Effector CD8-positive, alpha-beta T cell (primary cell): ENCODE measurements at regions not wholly inside any gene's neighbourhood (a gene's known extent, or its start where the extent isn't known, plus 50 kb on each side); places are given as distances from the start of the nearest gene placed in this dataset.
"Not testable (repeated sequence)": the region's sequence is repeated elsewhere in the genome, so short reads cannot be mapped to it uniquely, and the experiment has no call there.

Experiments
- DNase-seq: peaks from one replicate; lab custom pipeline; 2025; lab: John Stamatoyannopoulos, UW

- no peak for DNase-seq
Observed at GRCh38 chr6:141393405-141394124, 739.2 kb upstream of the GJE1 start.

- DNase-seq = not testable (repeated sequence)
Observed at GRCh38 chr6:141391135-141391534, 741.6 kb upstream of the GJE1 start.

GRCh38 chr6:141388666-141389065 is 744.1 kb upstream of the GJE1 start:
- no peak for DNase-seq

- no peak for DNase-seq
Observed at GRCh38 chr6:141370438-141370837, 762.3 kb upstream of the GJE1 start.

- not testable (repeated sequence) for DNase-seq
Observed at GRCh38 chr6:141366796-141367195, 765.9 kb upstream of the GJE1 start.

GRCh38 chr6:141364694-141365093 is 768.0 kb upstream of the GJE1 start:
- DNase-seq = no peak

- DNase-seq = no peak
Observed at GRCh38 chr6:141364232-141364631, 768.5 kb upstream of the GJE1 start.

- DNase-seq = no peak
Observed at GRCh38 chr6:141361559-141361958, 771.2 kb upstream of the GJE1 start.

GRCh38 chr6:141359953-141360352 is 772.8 kb upstream of the GJE1 start:
- no peak for DNase-seq

- DNase-seq = no peak
Observed at GRCh38 chr6:141354191-141354955, 778.4 kb upstream of the GJE1 start.

GRCh38 chr6:141351721-141352120 is 781.0 kb upstream of the GJE1 start:
- DNase-seq = no peak

- no peak for DNase-seq
Observed at GRCh38 chr6:141349710-141350109, 783.0 kb upstream of the GJE1 start.

GRCh38 chr6:141347906-141348492 is 784.7 kb upstream of the GJE1 start:
- DNase-seq = no peak

- no peak for DNase-seq
Observed at GRCh38 chr6:141347086-141347485, 785.6 kb upstream of the GJE1 start.

- DNase-seq = no peak
Observed at GRCh38 chr6:141346535-141346934, 786.2 kb upstream of the GJE1 start.

- no peak for DNase-seq
Observed at GRCh38 chr6:141337191-141337590, 795.5 kb upstream of the GJE1 start.

- DNase-seq = no peak
Observed at GRCh38 chr6:141335477-141336273, 797.0 kb upstream of the GJE1 start.

- no peak for DNase-seq
Observed at GRCh38 chr6:141326925-141327324, 805.8 kb upstream of the GJE1 start.

- no peak for DNase-seq
Observed at GRCh38 chr6:141326426-141326825, 806.3 kb upstream of the GJE1 start.

- DNase-seq = no peak
Observed at GRCh38 chr6:141321493-141322347, 811.0 kb upstream of the GJE1 start.

GRCh38 chr6:141316236-141316635 is 816.5 kb upstream of the GJE1 start:
- DNase-seq = no peak
